ENCODE measurements at regions not wholly inside any gene's neighbourhood (a gene's known extent, or its start where the extent isn't known, plus 50 kb on each side); places are given as distances from the start of the nearest gene placed in this dataset.
"Not testable (repeated sequence)": the region's sequence is repeated elsewhere in the genome, so short reads cannot be mapped to it uniquely, and the experiment has no call there.

DNA sequence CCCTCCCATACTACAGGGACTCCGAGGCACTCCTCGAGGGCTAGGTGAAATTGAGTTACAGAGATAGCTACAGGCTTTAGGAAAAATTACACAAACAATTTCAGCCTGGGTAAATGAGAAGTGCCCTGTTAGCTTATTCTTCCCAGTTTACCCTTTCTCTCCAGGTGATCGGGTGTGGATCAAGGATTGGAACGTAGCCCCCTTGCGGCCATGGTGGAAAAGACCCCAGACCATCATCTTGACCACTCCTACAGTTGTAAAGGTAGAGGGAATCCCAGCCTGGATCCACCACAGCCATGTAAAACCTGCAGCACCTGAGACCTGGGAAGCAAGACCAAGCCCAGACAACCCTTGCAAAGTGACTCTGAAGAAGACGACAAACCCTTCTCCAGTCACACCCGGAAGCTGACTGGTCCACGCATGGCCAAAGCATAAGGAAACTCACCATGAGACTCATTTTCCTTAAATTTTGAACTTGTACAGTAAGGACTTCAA lies 600.6 kb downstream of the UQCRFS1 start:
- no peak for DNase-seq

DNA sequence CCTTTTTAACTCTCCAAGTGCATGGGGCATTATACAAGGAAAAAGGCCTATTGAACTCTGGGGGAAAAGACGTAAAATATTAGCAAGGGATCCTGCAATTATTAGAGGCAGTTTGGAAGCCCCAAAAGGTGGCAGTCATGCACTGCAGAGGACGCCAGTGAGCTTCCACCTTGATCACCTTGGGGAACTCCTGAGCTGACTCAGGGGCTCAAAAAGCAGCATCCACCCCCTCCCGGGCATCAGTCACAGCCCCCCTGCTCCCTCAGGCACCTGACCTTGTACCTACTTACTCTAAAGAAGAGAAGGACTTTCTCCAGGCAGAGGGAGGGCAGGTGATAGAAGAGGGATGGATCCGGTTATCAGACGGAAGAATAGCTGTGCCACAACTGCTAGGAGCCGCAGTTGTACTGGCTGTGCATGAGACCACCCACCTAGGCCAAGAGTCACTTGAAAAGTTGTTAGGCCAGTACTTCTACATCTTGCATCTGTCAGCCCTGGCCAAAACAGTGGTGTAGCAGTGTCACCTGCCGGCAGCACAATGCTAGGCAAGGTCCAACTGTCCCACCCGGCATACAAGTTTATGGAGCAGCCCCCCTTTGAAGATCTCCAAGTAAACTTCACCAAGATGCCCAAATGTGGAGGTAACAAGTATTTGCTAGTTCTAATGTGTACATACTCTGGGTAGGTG lies 601.6 kb downstream of the UQCRFS1 start:
- DNase-seq: not testable (repeated sequence)

GRCh38 chr19:28610731-28611130 lies 602.2 kb downstream of the UQCRFS1 start:
- no peak for DNase-seq

- DNase-seq: no peak
Measured at GRCh38 chr19:28609944-28610343, 603.0 kb downstream of the UQCRFS1 start.

- no peak for DNase-seq
Measured at GRCh38 chr19:28609091-28609755, 603.7 kb downstream of the UQCRFS1 start.

- no peak for DNase-seq
Measured at GRCh38 chr19:28608292-28608691, 604.7 kb downstream of the UQCRFS1 start.

DNA sequence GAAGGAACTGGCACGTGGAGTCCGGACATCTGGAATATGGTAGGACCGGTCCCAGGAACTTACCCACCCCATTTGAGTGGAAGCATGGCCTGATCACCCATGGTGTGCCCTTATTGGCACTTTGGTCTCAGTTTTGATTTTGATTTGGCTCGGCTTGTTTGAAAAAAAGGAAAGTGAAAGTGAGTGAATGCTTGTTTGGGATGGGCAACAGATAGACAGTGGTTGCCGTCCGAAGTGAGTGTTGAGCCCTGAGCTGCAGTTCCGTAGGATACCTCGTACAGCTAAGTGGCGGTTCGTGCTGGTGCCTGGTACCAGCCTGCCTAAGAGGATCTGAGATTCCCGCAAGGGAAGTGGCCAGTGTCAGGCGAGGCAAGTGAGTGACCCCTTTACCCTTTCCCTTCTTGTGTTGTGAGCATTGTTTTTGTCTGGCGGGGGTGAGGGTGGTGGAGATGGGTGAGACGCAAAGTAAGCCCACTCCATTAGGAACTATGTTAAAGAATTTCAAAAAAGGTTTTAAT lies 605.8 kb downstream of the UQCRFS1 start:
- no peak for DNase-seq

- DNase-seq: peak in 1 of 2 experiments; percentile 3
Measured at GRCh38 chr19:28606269-28607032, 606.5 kb downstream of the UQCRFS1 start.

DNA sequence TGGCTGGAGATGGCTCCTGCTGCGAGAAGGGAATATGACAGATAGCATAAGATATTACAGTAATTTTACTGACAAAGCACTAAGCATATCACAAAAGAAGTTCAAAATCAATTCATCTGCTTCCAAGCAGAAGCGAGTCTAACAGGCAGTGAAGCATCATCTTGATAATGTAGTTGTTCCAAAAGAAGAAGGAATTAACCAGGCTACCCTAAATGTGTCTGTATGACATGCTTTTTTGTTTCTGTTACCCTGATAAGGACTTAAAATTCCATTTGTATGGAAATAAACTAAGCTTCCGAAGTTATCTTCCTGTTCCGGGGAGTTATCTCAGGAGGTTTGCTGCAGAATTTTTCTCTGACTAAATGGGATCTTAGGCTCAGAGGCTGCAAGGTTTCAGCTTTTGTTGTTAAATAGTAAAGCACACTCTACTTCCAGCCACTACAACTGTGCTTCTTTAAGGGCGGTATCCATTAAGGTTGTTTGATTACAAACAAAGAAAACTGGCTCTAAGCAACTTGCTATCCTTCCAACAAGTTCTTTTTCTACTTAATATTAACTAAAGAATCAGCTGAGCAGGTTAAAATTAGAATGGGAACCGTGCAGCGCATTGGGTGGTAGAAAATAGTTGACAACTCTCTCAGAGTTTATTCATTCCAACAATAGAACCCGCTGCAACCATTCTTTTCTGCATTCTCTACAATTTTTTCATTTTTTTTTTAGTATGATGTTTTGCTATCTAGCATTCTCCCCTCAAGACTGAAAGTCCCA lies 607.3 kb downstream of the UQCRFS1 start:
- no peak for DNase-seq

DNA sequence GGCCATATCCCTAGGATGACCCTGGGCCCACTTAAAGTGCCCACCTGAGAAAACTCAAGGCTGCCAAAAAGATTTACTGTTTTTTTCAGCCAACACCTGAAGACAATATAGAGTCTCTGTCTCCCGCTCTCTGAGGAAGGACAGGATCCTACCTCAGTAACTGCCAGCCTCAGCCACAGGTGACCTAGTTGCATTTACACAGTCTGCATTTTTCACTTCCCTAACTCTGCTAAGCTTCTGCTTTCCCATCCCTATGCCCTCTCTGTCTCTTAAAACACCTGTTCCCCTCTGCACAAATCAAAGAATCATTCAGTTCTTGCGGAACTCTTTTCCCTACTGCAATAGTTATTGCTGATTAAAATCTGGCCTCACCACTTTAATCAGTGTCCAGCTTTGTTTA lies 609.5 kb downstream of the UQCRFS1 start:
- DNase-seq: no peak

DNA sequence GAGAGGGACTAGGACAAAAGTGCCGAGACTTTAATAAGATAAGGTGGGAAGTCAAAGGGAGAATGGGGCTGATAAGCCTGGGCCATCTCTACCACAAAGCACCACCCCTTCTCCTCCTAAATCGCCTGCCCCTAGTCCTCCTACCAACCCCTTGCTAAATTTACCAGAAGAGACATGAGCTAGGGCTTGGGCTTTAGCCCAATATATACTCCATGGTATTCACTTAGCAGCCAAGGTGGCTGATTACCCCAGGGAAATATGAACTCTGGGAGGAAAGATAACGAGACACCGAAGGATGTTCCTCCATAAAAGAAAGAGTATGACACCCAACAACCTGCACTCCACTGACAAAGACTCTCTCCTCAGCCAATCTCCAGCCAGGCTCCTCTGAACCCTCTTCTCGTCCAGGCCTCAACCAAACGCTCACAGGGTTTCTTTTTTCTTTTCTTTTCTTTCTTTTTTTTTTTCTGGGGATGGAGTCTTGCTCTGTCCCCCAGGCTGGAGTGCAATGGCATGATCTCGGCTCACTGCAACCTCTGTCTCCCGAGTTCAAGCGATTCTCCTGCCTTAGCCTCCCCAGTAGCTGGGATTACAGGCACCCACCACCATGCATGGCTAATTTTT lies 610.2 kb downstream of the UQCRFS1 start:
- DNase-seq: no peak

GRCh38 chr19:28601723-28602440 lies 611.1 kb downstream of the UQCRFS1 start:
- no peak for DNase-seq

GRCh38 chr19:28598861-28599260 lies 614.1 kb downstream of the UQCRFS1 start:
- DNase-seq: no peak

GRCh38 chr19:28596561-28597071 lies 616.3 kb downstream of the UQCRFS1 start:
- DNase-seq: no peak

- no peak for DNase-seq
Measured at GRCh38 chr19:28595722-28596480, 617.0 kb downstream of the UQCRFS1 start.

DNA sequence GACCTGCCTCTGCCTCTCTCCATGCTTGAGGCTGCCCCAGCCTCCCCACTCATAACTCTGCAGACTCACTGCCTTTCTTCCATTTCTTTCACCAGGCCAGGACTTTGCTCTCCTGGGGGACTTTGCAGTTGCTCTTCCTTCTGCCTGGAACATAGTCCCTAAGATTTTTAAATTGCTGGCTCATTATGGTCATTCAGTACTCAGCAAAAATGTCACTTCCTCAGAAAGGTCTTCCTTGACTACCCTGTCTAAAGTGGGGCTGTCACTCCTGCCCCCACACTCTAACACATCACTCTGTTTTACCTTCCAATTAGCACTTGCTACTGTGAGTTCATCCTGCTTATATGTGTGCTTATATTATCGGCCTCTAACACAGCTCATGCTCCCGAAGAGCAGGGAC lies 618.2 kb downstream of the UQCRFS1 start:
- no peak for DNase-seq

DNA sequence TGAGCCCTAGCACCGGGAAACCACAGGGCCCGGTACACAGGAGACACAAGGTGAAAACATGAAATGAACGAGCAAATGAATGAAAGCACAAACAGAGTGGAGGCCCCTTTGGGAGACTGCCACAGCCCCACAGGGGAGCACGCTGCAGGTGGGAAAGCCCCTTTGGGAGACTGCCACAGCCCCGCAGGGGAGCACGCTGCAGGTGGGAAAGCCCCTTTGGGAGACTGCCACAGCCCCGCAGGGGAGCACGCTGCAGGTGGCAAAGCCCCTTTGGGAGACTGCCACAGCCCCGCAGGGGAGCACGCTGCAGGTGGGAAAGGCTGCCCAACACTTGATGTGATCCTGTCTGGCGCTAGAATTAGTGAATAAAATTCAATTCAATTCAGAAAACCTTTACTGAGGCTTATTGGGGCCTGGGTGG lies 623.0 kb downstream of the UQCRFS1 start:
- not testable (repeated sequence) for DNase-seq

- no peak for DNase-seq
Measured at GRCh38 chr19:28586474-28586873, 626.5 kb downstream of the UQCRFS1 start.

GRCh38 chr19:28585796-28586195 lies 627.2 kb downstream of the UQCRFS1 start:
- no peak for DNase-seq

DNA sequence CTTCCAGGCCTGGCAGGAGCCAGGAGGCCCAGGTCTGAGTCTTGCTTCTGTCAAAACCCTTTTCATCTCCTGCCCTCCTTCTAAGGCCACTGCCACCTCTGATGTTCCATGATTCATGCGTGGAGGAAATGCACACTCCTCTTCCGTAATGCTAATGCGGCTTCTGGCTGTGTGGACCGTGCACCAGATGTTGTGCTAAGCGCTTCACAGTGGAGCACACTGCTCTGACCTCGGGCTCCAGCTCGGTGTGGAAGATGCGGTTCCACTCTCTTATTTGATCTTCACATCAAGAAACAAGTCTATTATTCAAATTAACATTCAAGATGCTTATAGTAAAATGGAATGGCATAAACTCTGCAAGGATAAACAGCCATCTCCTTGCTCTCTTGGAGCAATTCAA lies 629.2 kb downstream of the UQCRFS1 start:
- no peak for DNase-seq
